ENCODE measurements at regions not wholly inside any gene's neighbourhood (a gene's known extent, or its start where the extent isn't known, plus 50 kb on each side); places are given as distances from the start of the nearest gene placed in this dataset.

- Histone ChIP-seq H3K27ac (no peak overlapping the region), H3K4me3 (no peak overlapping the region), H3K4me1 (no peaks in the 10 kb centered on the region), H3K27me3 (peaks cover 0 to 16% of the 10 kb centered on the region in 2 donors), H3K9me3 (no peaks in the 10 kb centered on the region), H3K36me3 (no peaks in the 10 kb centered on the region)
- 83 to 84% methylated on average over 14 to 15 of the region's 15 CpGs for WGBS, 2 donors
- DNase-seq (ENCODE audit: low spot score in 2 of 2): no peak
- TF ChIP-seq POLR2A (IDR thresholded peaks at IDR 0.05) (no peak), EP300 (IDR thresholded peaks at IDR 0.05) (no peak)
- TF ChIP-seq, protein P1, sequence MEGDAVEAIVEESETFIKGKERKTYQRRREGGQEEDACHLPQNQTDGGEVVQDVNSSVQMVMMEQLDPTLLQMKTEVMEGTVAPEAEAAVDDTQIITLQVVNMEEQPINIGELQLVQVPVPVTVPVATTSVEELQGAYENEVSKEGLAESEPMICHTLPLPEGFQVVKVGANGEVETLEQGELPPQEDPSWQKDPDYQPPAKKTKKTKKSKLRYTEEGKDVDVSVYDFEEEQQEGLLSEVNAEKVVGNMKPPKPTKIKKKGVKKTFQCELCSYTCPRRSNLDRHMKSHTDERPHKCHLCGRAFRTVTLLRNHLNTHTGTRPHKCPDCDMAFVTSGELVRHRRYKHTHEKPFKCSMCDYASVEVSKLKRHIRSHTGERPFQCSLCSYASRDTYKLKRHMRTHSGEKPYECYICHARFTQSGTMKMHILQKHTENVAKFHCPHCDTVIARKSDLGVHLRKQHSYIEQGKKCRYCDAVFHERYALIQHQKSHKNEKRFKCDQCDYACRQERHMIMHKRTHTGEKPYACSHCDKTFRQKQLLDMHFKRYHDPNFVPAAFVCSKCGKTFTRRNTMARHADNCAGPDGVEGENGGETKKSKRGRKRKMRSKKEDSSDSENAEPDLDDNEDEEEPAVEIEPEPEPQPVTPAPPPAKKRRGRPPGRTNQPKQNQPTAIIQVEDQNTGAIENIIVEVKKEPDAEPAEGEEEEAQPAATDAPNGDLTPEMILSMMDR (IDR thresholded peaks at IDR 0.05): no peak
Measured at GRCh38 chr3:127390365-127391025, 102.6 kb upstream of the PRR20G start.

DNA sequence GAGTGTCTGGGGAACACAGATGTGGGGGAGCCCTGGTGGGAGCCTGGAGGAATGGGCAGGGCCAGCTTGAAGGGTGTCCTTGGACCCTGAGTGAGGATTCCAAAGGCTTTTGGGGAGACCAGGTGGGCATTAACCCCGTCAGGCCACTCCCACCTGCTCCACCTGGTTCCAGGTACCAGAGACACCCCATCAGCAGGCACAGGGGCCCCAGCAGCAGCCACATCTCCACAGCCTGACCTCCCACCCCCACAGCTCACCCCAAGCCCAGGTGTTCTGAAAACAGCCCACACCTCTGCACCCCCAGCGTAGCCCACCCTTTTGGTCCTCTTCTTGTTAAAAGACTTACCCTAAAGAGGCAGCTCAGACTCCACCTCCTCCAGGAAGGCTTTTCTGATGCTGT is 102.1 kb upstream of the PRR20G start:
- H3K4me1 ChIP-seq: no peaks in the 10 kb centered on the region
- DNase-seq (ENCODE audit: low spot score in 2 of 2): no peak
- no peak overlapping the region for H3K4me3 ChIP-seq
- TF ChIP-seq EP300 (IDR thresholded peaks at IDR 0.05): no peak
- TF ChIP-seq, protein P1 (IDR thresholded peaks at IDR 0.05): no peak
- no peak for TF ChIP-seq POLR2A (IDR thresholded peaks at IDR 0.05)
- H3K36me3 ChIP-seq: no peaks in the 10 kb centered on the region
- no peak overlapping the region for H3K27ac ChIP-seq
- no peaks in the 10 kb centered on the region for H3K9me3 ChIP-seq
- 93 to 100% methylated on average over 1 to 2 of the region's 2 CpGs for WGBS, 2 donors
- H3K27me3 ChIP-seq: peaks cover 0 to 16% of the 10 kb centered on the region in 2 donors

DNA sequence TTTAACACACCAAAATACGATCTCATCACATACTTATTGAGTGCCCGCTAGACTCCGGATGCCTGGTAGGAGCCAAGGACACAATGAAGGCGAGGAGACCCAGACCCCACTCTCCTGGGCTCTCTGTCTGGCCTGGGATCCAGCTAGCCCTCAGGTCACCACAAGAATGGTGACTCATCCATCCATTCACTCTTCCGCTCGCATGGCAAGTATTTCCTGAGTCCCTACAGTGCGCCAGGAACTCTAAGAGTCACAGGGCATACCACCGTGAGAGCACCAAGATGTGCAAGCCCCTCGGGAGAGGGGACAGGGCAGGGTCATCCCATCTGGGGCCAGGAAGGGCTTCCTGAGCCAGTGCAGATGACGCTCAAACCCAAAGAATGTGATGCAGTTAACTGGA is 101.6 kb upstream of the PRR20G start:
- WGBS, 2 donors: 69 to 75% methylated on average over 8 to 10 of the region's 10 CpGs

DNA sequence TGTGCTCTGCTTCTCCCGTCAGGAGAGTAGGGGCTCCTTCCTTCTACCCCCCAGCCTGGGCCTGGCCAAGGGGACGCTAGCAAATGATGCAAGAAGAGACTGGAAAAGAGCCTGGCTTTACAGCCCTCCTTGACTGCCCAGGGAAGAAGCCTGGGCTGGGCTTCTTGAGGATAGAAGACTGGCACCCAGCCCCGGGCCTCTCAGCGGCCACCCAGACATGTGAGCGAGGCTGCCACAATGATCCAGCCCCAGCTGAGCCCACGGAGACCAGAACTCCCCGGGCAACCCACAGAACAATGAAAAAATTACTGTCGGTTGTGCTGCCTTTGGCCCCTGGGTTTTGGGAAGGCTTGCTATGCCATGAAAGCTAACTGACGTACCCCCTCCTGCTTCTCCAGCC is 100.6 kb upstream of the PRR20G start:
- Histone ChIP-seq H3K4me1 (no peaks in the 10 kb centered on the region), H3K4me3 (no peak overlapping the region), H3K9me3 (no peaks in the 10 kb centered on the region), H3K36me3 (no peaks in the 10 kb centered on the region), H3K27me3 (peaks cover 0 to 16% of the 10 kb centered on the region in 2 donors), H3K27ac (no peak overlapping the region)
- WGBS, 2 donors: 71% methylated on average over 9 of the region's 9 CpGs
- TF ChIP-seq POLR2A (IDR thresholded peaks at IDR 0.05) (no peak), EP300 (IDR thresholded peaks at IDR 0.05) (no peak)
- TF ChIP-seq, protein P1 (IDR thresholded peaks at IDR 0.05): no peak
- no peak for DNase-seq (ENCODE audit: low spot score in 2 of 2)

More for the DNA sequence above, 101.6 kb upstream of the PRR20G start:
- Histone ChIP-seq H3K36me3 (no peaks in the 10 kb centered on the region), H3K27ac (no peak overlapping the region), H3K27me3 (peaks cover 0 to 16% of the 10 kb centered on the region in 2 donors), H3K9me3 (no peaks in the 10 kb centered on the region), H3K4me3 (no peak overlapping the region), H3K4me1 (no peaks in the 10 kb centered on the region)
- TF ChIP-seq POLR2A (IDR thresholded peaks at IDR 0.05) (no peak), EP300 (IDR thresholded peaks at IDR 0.05) (no peak)
- DNase-seq (ENCODE audit: low spot score in 2 of 2): no peak

DNA sequence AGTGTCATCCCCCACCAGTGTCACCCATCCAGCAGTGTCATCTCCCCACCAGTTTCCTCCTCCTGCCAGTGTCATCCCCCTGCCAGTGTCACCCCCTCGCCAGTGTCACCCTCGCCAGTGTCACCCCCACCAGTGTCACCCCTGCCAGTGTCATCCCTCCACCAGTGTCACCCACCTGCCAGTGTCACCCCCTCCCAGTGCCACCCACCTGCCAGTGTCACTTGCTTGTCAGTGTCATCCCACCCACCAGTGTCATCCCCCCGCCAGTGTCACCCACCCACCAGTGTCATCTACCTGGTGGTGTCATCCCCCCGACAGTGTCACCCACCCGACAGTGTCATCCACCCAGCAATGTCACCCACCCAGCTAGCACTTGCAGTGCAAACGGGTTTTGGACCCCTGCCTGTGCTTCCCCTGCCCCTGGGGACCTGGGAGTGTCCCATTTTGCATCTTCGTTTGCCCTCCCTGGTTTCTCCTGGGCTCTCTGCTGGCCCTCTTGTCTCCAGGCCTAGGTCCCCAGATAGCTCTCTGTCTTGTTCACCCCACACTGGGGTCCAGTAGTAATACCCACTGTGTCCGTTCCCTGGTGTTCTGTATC is 99.8 kb upstream of the PRR20G start:
- H3K27ac ChIP-seq: no peak overlapping the region
- TF ChIP-seq, protein P1 (IDR thresholded peaks at IDR 0.05): no peak
- TF ChIP-seq POLR2A (IDR thresholded peaks at IDR 0.05) (no peak), EP300 (IDR thresholded peaks at IDR 0.05) (no peak)
- no peaks in the 10 kb centered on the region for H3K36me3 ChIP-seq
- DNase-seq (ENCODE audit: low spot score in 2 of 2): no peak
- H3K9me3 ChIP-seq: peaks cover 0 to 4% (median 0%) of the 10 kb centered on the region in 4 donors
- H3K27me3 ChIP-seq: peaks cover 0 to 9% of the 10 kb centered on the region in 2 donors
- H3K4me1 ChIP-seq: no peaks in the 10 kb centered on the region
- WGBS, 2 donors: 79 to 80% methylated on average over 8 of the region's 8 CpGs
- no peak overlapping the region for H3K4me3 ChIP-seq
